K562 (cell line): ENCODE measurements at regions not wholly inside any gene's neighbourhood (a gene's known extent, or its start where the extent isn't known, plus 50 kb on each side); places are given as distances from the start of the nearest gene placed in this dataset.

Experiments used
- ATAC-seq: fragments of 200-7000 bp; cut with Tn5 transposase; 3 replicates; pipeline ENCODE4 v1.9.1; 2020; ENCODE audit warnings: moderate library complexity
- BruUV-seq: library from RNA; stranded (reverse); fragments of 400-500 nt; replicated peaks from 2 replicates; lab custom pipeline; 2021; lab: Mats Ljungman, UMichigan
- CTCF ChIA-PET: fragments of 300-600 bp; formaldehyde crosslinking; extraction: SDS; loops from one replicate; lab custom pipeline; 2021; ENCODE audit warnings: low intra/inter-chr PET ratio; lab: Yijun Ruan, JAX
- POLR2A ChIA-PET: fragments of 300-600, 350-650 bp; sonication (Branson Sonifier 250); formaldehyde crosslinking; extraction: SDS; loops from one replicate; lab custom pipeline; 2021; ENCODE audit warnings: antibody characterized with exemption, inconsistent platforms; lab: Yijun Ruan, JAX
- DNase-seq, 4 experiments: peaks; one replicate each; pipeline versions ENCODE4 v3.0.0 to v3.0.0-alpha.2; 2011 to 2018; ENCODE audit warnings: low spot score in 3 of 4, mixed read lengths in 3 of 4; ENCODE audit errors: extremely low read depth in 1 of 4
- FAIRE-seq: peaks from 2 replicates; lab custom pipeline; 2011; peaks lifted over from hg19 to GRCh38; lab: Jason Lieb, UNC
- H2AFZ ChIP-seq: 2 replicates; pipeline ENCODE4 v1.6.0; 2011; ENCODE audit warnings: low read depth, low read length, control low read depth, inconsistent platforms
- H3K27ac ChIP-seq: fragments of 200-600 bp; 3 replicates; pipeline ENCODE4 v1.8.0; 2011; ENCODE audit warnings: low read depth, mild to moderate bottlenecking, control low read depth, inconsistent platforms, low read length, moderate library complexity, mixed read lengths; ENCODE audit errors: extremely low read depth
- H3K27me3 ChIP-seq, 2 experiments: fragments of 300-600 bp in 1 of 2; 2 replicates in 1 of 2; 3 replicates in 1 of 2; pipeline versions ENCODE4 v1.6.0 to v1.8.0; 2011; ENCODE audit warnings: inconsistent platforms in 2 of 2, low read length in 2 of 2, mild to moderate bottlenecking in 1 of 2, mixed read lengths in 1 of 2, moderate library complexity in 1 of 2; ENCODE audit not compliant: control insufficient read depth in 2 of 2, insufficient read depth in 2 of 2
- H3K36me3 ChIP-seq: fragments of 300-600 bp; 3 replicates; pipeline ENCODE4 v1.8.0; 2011; ENCODE audit warnings: mild to moderate bottlenecking, low read length, inconsistent platforms; ENCODE audit not compliant: control insufficient read depth, insufficient read depth
- H3K4me1 ChIP-seq, 2 experiments: fragments of 200-600 bp in 1 of 2; replicated peaks in 1 of 2; 2 replicates in 1 of 2; 3 replicates in 1 of 2; pipeline versions ENCODE4 v1.5.1 to v1.8.0; 2011; ENCODE audit warnings: inconsistent platforms in 2 of 2, low read length in 2 of 2, mild to moderate bottlenecking in 1 of 2, mixed read lengths in 1 of 2, moderate library complexity in 1 of 2; ENCODE audit not compliant: control insufficient read depth in 2 of 2, insufficient read depth in 2 of 2
- H3K4me2 ChIP-seq: 2 replicates; pipeline ENCODE4 v1.6.1; 2011; ENCODE audit warnings: low read length, control low read depth, inconsistent platforms, mixed read lengths; ENCODE audit not compliant: insufficient read depth
- H3K4me3 ChIP-seq: fragments of 200-600 bp; sonication (generic), shearing (Covaris generic); 2 replicates; pipeline ENCODE4 v1.5.1; 2016; ENCODE audit warnings: control low read depth, inconsistent platforms
- H3K79me2 ChIP-seq: fragments of 200-600 bp; 3 replicates; pipeline ENCODE4 v1.8.0; 2011; ENCODE audit warnings: low read length, inconsistent platforms; ENCODE audit not compliant: control insufficient read depth, insufficient read depth
- H3K9ac ChIP-seq, 2 experiments: 2 replicates each; pipeline versions ENCODE4 v1.6.0 to v1.6.1; 2011; ENCODE audit warnings: low read depth in 2 of 2, low read length in 2 of 2, control low read depth in 1 of 2, inconsistent platforms in 1 of 2, mild to moderate bottlenecking in 1 of 2, mixed read lengths in 1 of 2; ENCODE audit not compliant: insufficient read depth in 1 of 2
- H3K9me1 ChIP-seq: one replicate; pipeline ENCODE4 v1.6.0; 2011; ENCODE audit warnings: inconsistent platforms, mild to moderate bottlenecking, low read length, moderate library complexity; ENCODE audit not compliant: control insufficient read depth, insufficient read depth
- H3K9me3 ChIP-seq: replicated peaks from 2 replicates; pipeline ENCODE4 v1.5.1; 2011; ENCODE audit warnings: low read depth, low read length, inconsistent platforms; ENCODE audit not compliant: control insufficient read depth, insufficient read depth
- H4K20me1 ChIP-seq: replicated peaks from 2 replicates; pipeline ENCODE4 v1.6.1; 2011; ENCODE audit warnings: low read length, inconsistent platforms, mixed read lengths; ENCODE audit not compliant: control insufficient read depth, insufficient read depth
- ARID2 ChIP-seq: fragments of 450-650 bp; IDR thresholded peaks from 2 replicates; pipeline ENCODE4 v1.6.1; 2017; ENCODE audit warnings: antibody characterized with exemption, mild to moderate bottlenecking
- CC2D1A ChIP-seq: fragments of 450-650 bp; IDR thresholded peaks from 2 replicates; pipeline ENCODE4 v1.6.1; 2017; ENCODE audit warnings: mild to moderate bottlenecking
- DMBX1 ChIP-seq: fragments of 250-450 bp; sonication (Bioruptor Pico); IDR thresholded peaks from 2 replicates; pipeline ENCODE4 v1.8.0; 2022; ENCODE audit warnings: inconsistent platforms, mild to moderate bottlenecking, moderate library complexity, borderline replicate concordance
- FOXA1 ChIP-seq: fragments of 450-650 bp; IDR thresholded peaks from 2 replicates; pipeline ENCODE4 v1.6.1; 2016; ENCODE audit warnings: mild to moderate bottlenecking, borderline replicate concordance
- FOXM1 ChIP-seq, 2 experiments: fragments of 450-650 bp in 1 of 2; sonication (generic) in 1 of 2; formaldehyde crosslinking in 1 of 2; IDR thresholded peaks; 2 replicates each; pipeline versions ENCODE4 v1.6.1 to v1.9.0; 2017 to 2022; ENCODE audit warnings: low read depth in 2 of 2, mild to moderate bottlenecking in 2 of 2, missing genetic modification reagents in 1 of 2, moderate library complexity in 1 of 2
- MEIS2 ChIP-seq: fragments of 450-650 bp; IDR thresholded peaks from 2 replicates; pipeline ENCODE4 v1.6.1; 2014; ENCODE audit warnings: mild to moderate bottlenecking; ENCODE audit not compliant: partially characterized antibody
- NEUROD1 ChIP-seq: fragments of 150-350 bp; IDR thresholded peaks from 2 replicates; pipeline ENCODE4 v1.6.1; 2014; ENCODE audit warnings: borderline replicate concordance, low read length, low read depth; ENCODE audit not compliant: partially characterized antibody
- NFIC ChIP-seq: fragments of 450-650 bp; IDR thresholded peaks from 2 replicates; pipeline ENCODE4 v1.6.1; 2017; ENCODE audit warnings: mild to moderate bottlenecking, inconsistent platforms
- PBX2 ChIP-seq, 2 experiments: IDR thresholded peaks in 1 of 2; conservative IDR thresholded peaks in 1 of 2; 2 replicates each; pipeline ENCODE4 v1.6.1; 2016; ENCODE audit warnings: low read depth in 2 of 2, mild to moderate bottlenecking in 1 of 2, missing compliant biosample characterization in 1 of 2, missing genetic modification characterization in 1 of 2, moderate library complexity in 1 of 2
- PKNOX1 ChIP-seq: fragments of 450-650 bp; IDR thresholded peaks from 2 replicates; pipeline ENCODE4 v1.6.1; 2016
- ZNF583 ChIP-seq: fragments of 250-450 bp; sonication (Bioruptor Pico); IDR thresholded peaks from 2 replicates; pipeline ENCODE4 v1.4.0; 2020
- ZNF589 ChIP-seq: fragments of 200-800 bp; sonication (Bioruptor generic); IDR thresholded peaks from 2 replicates; pipeline ENCODE4 v1.6.1; 2016; ENCODE audit warnings: low read depth, missing genetic modification characterization, missing compliant biosample characterization
- WGBS: fragments of 100-300 bp; shearing (Covaris generic); methylation state at CpG from one replicate; pipeline ENCODE4 v1.1.6; 2016; ENCODE audit warnings: low coverage, mixed read lengths; ENCODE audit not compliant: insufficient coverage; ENCODE audit errors: missing lambda C conversion rate; 5-methylcytosine and 5-hydroxymethylcytosine counted together
- in situ Hi-C: fragments of 300-500 bp; cut with MboI; formaldehyde crosslinking; loops from 4 replicates; pipeline ENCODE4 v1.15.0; 2018; ENCODE audit warnings: inconsistent platforms, mixed read lengths
- intact Hi-C: fragments of 100-400 bp; cut with micrococcal nuclease; formaldehyde crosslinking; loops from 2 replicates; pipeline ENCODE4 v1.14.2; 2022
- TF ChIP-seq, protein P1 (sequence below): fragments of 250-450 bp; sonication (Bioruptor Pico); IDR thresholded peaks from 2 replicates; pipeline ENCODE4 v1.5.0; 2021

DNA sequence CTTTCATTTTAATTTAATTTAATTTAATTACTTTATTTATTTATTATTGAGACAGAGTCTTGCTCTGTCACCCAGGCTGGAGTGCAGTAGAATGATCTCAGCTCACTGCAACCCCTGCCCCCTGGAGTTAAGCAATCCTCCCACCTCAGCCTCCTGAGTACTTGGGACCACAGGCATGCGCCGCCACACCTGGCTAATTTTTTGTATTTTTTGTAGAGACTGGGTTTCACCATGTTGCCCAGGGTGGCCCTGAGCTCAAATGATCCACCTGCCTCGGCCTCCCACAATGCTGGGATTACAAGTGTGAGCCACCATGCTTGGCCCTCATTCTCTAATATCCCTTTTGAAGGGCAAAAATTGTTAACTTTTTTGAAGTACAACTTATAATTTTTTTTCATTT lies 92.9 kb downstream of the XRCC2 start (continued):
- TF ChIP-seq FOXM1 (IDR thresholded peaks at IDR 0.05; ENCODE audit: low read depth) (no peak), FOXM1 (CRISPR knock-in tag; IDR thresholded peaks at IDR 0.05; ENCODE audit: low read depth) (no peak), DMBX1 (no peak), ZNF583 (CRISPR knock-in tag) (no peak)
- TF ChIP-seq, protein P1, sequence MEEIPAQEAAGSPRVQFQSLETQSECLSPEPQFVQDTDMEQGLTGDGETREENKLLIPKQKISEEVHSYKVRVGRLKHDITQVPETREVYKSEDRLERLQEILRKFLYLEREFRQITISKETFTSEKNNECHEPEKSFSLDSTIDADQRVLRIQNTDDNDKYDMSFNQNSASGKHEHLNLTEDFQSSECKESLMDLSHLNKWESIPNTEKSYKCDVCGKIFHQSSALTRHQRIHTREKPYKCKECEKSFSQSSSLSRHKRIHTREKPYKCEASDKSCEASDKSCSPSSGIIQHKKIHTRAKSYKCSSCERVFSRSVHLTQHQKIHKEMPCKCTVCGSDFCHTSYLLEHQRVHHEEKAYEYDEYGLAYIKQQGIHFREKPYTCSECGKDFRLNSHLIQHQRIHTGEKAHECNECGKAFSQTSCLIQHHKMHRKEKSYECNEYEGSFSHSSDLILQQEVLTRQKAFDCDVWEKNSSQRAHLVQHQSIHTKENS, result no peak

- H3K36me3 ChIP-seq, result no peaks in the 10 kb centered on the region
- H3K9me3 ChIP-seq, result peaks cover 4% of the 10 kb centered on the region; the same call in 1 of the 2 replicates
- CTCF ChIA-PET, result no interaction called here
- TF ChIP-seq PKNOX1, result 0 out of 2 replicates have a peak, but pooled peaks have one; percentile 26
- peak; percentile 73 for TF ChIP-seq NFIC
- TF ChIP-seq MEIS2, result peak; percentile 49
- no peak for TF ChIP-seq ZNF589 (CRISPR knock-in tag)
- no peak for TF ChIP-seq FOXA1
- TF ChIP-seq PBX2 (CRISPR knock-in tag; IDR thresholded peaks at IDR 0.05; ENCODE audit: low read depth), result no peak
- TF ChIP-seq PBX2 (tag; conservative IDR thresholded peaks at IDR 0.05; ENCODE audit: low read depth), result peak; percentile 67
- no peak for TF ChIP-seq ARID2
- no peak for TF ChIP-seq NEUROD1
- no peak for TF ChIP-seq CC2D1A
- TF ChIP-seq, all 486 proteins: peak for 4
- Histone ChIP-seq H4K20me1 (no peaks in the 10 kb centered on the region), H3K4me1 (peaks cover 0 to 3% of the 10 kb centered on the region in 2 experiments; a peak in 1 of 5 replicates), H3K4me2 (no peak overlapping the region), H3K79me2 (no peaks in the 10 kb centered on the region), H3K9me1 (no peaks in the 10 kb centered on the region), H2AFZ (no peak overlapping the region), H3K27ac (no peak overlapping the region), H3K4me3 (no peak overlapping the region), H3K27me3 (peaks cover 27 to 58% of the 10 kb centered on the region in 2 experiments; a peak in 4 of 5 replicates), H3K9ac (no peak overlapping the region)
- under 1% methylated on average over 10 of the region's 10 CpGs for WGBS
- no TSS peak for BruUV-seq
- intact Hi-C loops, result loop anchor here (5.0 kb wide), 1 partner anchor 128 kb away; no protein-coding TSS in a partner anchor
- FAIRE-seq (no peak), DNase-seq (peak in 1 of 4 experiments; percentile 28), ATAC-seq (no peak)
- POLR2A ChIA-PET, result interaction anchor here (0.9 to 1.6 kb wide), 3 partner anchors 10 to 24 kb away, joined by 3 to 5 read pairs (median 4); no protein-coding TSS in a partner anchor
- in situ Hi-C loops, result no loop called here
Observed at GRCh38 chr7:152579070-152579469, 96.9 kb downstream of the XRCC2 start.
